Common myeloid progenitor, CD34-positive (primary cell): ENCODE measurements at regions not wholly inside any gene's neighbourhood (a gene's known extent, or its start where the extent isn't known, plus 50 kb on each side); places are given as distances from the start of the nearest gene placed in this dataset.

Source experiments
- CTCF ChIA-PET: fragments of 350-600 bp; sonication (Branson Sonifier 250); formaldehyde crosslinking; loops from one replicate; lab custom pipeline; 2021; ENCODE audit warnings: antibody characterized with exemption; lab: Charles Lee
- POLR2A ChIA-PET: fragments of 350-600 bp; sonication (Branson Sonifier 250); formaldehyde crosslinking; loops from one replicate; lab custom pipeline; 2021; ENCODE audit warnings: antibody characterized with exemption; lab: Charles Lee
- DNase-seq, 3 donors: peaks; one replicate each; pipeline versions ENCODE4 v3.0.0 to v3.0.0-alpha.2; 2013
- H3K27ac ChIP-seq, 2 experiments: 1 replicate in 1 of 2; 2 replicates in 1 of 2; pipeline ENCODE4 v1.7.0; 2013; ENCODE audit warnings: inconsistent platforms in 2 of 2, low read length in 2 of 2, mild to moderate bottlenecking in 2 of 2, low read depth in 1 of 2, moderate library complexity in 1 of 2; ENCODE audit not compliant: severe bottlenecking in 2 of 2, insufficient read depth in 1 of 2, poor library complexity in 1 of 2
- H3K27me3 ChIP-seq, 5 experiments: replicated peaks in 2 of 5; 1 replicate in 3 of 5; 2 replicates in 2 of 5; pipeline versions ENCODE4 v1.6.1 to v1.7.0; 2013; ENCODE audit warnings: low read length in 4 of 5, mild to moderate bottlenecking in 2 of 5, moderate library complexity in 2 of 5, inconsistent platforms in 1 of 5; ENCODE audit not compliant: insufficient read depth in 5 of 5, control insufficient read depth in 4 of 5
- H3K36me3 ChIP-seq, 4 experiments: 1 replicate in 2 of 4; 2 replicates in 2 of 4; pipeline versions ENCODE4 v1.6.1 to v1.7.0; 2013; ENCODE audit warnings: low read length in 3 of 4, control low read depth in 1 of 4, mild to moderate bottlenecking in 1 of 4; ENCODE audit not compliant: control insufficient read depth in 4 of 4, insufficient read depth in 4 of 4
- H3K4me1 ChIP-seq, 4 experiments: 1 replicate in 3 of 4; 2 replicates in 1 of 4; pipeline versions ENCODE4 v1.6.1 to v1.7.1; 2013; ENCODE audit warnings: low read length in 3 of 4, mild to moderate bottlenecking in 3 of 4, control low read depth in 1 of 4, inconsistent platforms in 1 of 4, moderate library complexity in 1 of 4; ENCODE audit not compliant: control insufficient read depth in 4 of 4, insufficient read depth in 4 of 4; ENCODE audit errors: control extremely low read depth in 1 of 4
- H3K4me3 ChIP-seq, 7 experiments: 1 replicate in 4 of 7; 2 replicates in 3 of 7; pipeline versions ENCODE4 v1.5.1 to v1.7.0; 2013; ENCODE audit warnings: mild to moderate bottlenecking in 7 of 7, low read length in 6 of 7, moderate library complexity in 6 of 7, inconsistent platforms in 2 of 7, low read depth in 2 of 7, control low read depth in 1 of 7; ENCODE audit not compliant: insufficient read depth in 4 of 7, control insufficient read depth in 1 of 7; ENCODE audit errors: extremely low read depth in 1 of 7
- H3K9me3 ChIP-seq, 5 experiments: 1 replicate in 4 of 5; 2 replicates in 1 of 5; pipeline versions ENCODE4 v1.6.1 to v1.7.1; 2013; ENCODE audit warnings: low read length in 4 of 5, mild to moderate bottlenecking in 2 of 5, inconsistent platforms in 1 of 5, low read depth in 1 of 5, moderate library complexity in 1 of 5; ENCODE audit not compliant: control insufficient read depth in 4 of 5, insufficient read depth in 2 of 5; ENCODE audit errors: control extremely low read depth in 1 of 5
- WGBS: methylation state at CpG from one replicate; pipeline ENCODE4 v1.1.5; 2013; ENCODE audit not compliant: insufficient coverage; 5-methylcytosine and 5-hydroxymethylcytosine counted together

DNA sequence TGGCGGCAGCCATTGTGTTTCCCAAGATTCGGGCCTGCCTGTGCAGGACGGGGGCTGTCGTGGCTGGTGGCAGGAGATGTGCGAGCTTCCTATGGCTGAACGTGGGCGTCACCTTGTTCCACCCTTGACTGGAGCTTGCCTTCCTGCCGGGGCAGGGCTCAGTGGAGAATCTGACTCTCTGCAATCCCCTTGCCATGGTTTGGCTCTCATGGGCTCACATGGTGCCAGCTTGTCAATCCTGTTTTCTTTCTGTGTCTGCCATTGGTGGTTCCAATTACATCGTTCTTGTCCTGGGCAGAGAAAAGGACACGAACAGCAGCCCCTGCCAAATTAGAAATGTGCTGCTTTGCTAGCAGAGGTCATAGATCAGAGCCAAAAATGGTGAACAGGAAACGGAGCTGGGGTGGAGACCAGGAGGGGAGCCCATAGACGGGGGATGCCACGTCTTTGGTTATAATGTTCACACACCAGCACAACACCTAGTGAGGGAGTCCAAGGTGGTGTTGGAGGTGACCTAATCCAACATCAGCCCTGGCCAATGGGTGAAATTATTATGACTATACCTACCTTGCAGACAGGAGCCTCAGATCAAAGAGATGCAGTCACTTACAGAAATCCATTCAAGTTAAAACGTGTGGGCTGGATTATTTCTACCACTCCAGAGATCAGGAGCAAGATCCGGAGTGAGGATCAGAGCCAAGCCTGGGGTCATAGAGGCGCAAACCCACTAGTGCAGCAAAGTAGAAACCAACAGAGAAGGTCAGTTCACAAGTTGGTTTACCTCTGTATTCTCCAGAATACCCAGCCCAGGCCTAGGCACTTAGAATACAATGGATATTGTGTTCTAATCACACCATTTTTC is 253.1 kb downstream of the SIPA1L2 start:
- POLR2A ChIA-PET, result no interaction called here
- CTCF ChIA-PET, result no interaction called here
- WGBS, result 94% methylated on average over 14 of the region's 16 CpGs

DNA sequence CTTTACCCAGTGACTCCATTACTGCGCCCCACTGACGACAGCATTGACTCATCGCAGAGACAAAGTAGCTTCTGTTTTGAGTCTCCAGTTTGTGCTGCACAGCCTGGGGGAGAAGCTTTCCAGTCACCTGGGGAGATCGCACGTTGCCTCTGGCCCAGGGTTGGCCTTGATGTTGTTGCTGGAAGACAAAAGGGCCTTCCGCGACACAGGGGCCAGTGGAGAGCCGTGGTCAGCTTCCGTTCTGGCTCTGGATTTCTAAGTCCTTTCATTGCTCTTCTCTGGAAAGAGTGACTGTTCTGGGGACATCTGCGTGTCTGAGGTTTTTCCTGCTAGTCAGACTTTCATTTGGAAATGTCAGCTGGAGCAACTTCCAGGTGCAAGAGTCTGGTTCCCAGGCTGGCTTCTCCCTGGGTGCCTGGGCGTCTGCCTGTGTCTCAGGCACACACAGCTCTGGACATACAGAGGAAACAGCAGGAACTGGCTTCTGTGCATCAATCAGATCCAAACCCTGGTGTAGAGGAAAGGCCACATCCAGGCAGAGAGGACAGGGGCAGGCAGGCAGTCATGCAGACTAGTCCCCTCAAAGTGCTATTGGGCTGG is 257.0 kb downstream of the SIPA1L2 start:
- Histone ChIP-seq H3K9me3 (no peaks in the 10 kb centered on the region), H3K4me3 (no peak overlapping the region), H3K36me3 (no peaks in the 10 kb centered on the region), H3K27ac (no peak overlapping the region), H3K4me1 (no peaks in the 10 kb centered on the region), H3K27me3 (peaks cover 0 to 6% (median 2%) of the 10 kb centered on the region in 5 experiments)
- 93% methylated on average over 10 of the region's 11 CpGs for WGBS
- POLR2A ChIA-PET, result no interaction called here
- CTCF ChIA-PET, result no interaction called here
- DNase-seq, result no peak

More for the DNA sequence above, 253.1 kb downstream of the SIPA1L2 start:
- no peak for DNase-seq
- Histone ChIP-seq H3K4me1 (no peaks in the 10 kb centered on the region), H3K9me3 (no peaks in the 10 kb centered on the region), H3K36me3 (no peaks in the 10 kb centered on the region), H3K27ac (no peak overlapping the region), H3K27me3 (peaks cover 0 to 11% (median 0%) of the 10 kb centered on the region in 5 experiments), H3K4me3 (no peak overlapping the region)

DNA sequence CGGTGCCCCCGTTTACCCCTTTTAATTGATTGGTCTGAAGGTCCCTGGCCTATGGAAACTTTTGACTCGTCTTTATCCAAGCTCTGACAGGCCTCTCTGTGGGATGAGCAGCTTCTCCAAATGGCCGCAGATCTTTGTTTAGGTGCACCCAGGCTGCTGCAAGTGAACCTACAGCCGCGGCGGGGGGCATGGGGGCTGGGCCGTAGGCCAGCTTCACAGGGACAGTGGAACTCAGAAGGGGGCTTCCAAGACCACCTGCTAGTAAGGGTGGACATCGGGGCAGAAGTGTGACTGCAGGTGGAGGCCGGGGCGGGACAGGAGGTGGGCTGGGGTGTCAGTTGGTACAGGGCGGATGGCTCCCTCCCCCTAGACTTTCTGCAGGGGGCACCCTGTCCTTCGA is 257.5 kb downstream of the SIPA1L2 start:
- H3K4me1 ChIP-seq, result no peaks in the 10 kb centered on the region
- DNase-seq, result no peak
- H3K4me3 ChIP-seq, result no peak overlapping the region
- 93% methylated on average over 8 of the region's 13 CpGs for whole genome bisulfite sequencing
- peaks cover 0 to 6% (median 2%) of the 10 kb centered on the region in 5 experiments for H3K27me3 ChIP-seq
- POLR2A ChIA-PET, result no interaction called here
- H3K27ac ChIP-seq, result no peak overlapping the region
- CTCF ChIA-PET, result no interaction called here
- no peaks in the 10 kb centered on the region for H3K9me3 ChIP-seq
- H3K36me3 ChIP-seq, result no peaks in the 10 kb centered on the region

GRCh38 chr1:232369451-232370296 is 260.3 kb downstream of the SIPA1L2 start:
- no peak for DNase-seq
- H3K27ac ChIP-seq, result no peak overlapping the region
- peaks cover 0 to 6% (median 2%) of the 10 kb centered on the region in 5 experiments for H3K27me3 ChIP-seq
- no peaks in the 10 kb centered on the region for H3K36me3 ChIP-seq
- ChIA-PET CTCF (no interaction called here), POLR2A (no interaction called here)
- WGBS, result 91% methylated on average over 9 of the region's 11 CpGs
- H3K9me3 ChIP-seq, result no peaks in the 10 kb centered on the region
- H3K4me1 ChIP-seq, result no peaks in the 10 kb centered on the region
- H3K4me3 ChIP-seq, result no peak overlapping the region

DNA sequence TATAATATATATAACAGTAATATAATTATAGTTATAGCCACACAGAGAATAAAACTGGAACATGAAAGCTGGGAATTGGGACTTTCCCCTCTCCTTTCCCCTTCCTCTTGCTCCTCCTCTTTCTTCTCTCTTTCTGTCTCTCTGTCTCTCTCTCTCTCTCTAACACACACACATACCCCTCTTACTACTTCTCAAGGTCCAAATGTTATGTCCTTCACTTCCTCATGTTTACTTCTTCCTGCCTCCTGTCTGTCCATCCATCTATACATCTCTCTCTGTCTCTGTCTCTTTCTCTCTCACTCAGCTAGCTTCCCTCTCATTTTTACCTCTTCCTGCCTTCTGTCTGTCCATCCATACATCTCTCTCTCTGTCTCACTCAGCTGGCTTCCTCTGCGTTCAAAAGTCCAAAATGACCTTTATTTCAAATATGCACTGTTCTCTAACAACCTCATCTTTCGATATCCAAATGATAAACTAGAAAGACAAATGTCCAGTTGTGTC is 261.1 kb downstream of the SIPA1L2 start:
- WGBS, result 100% methylated on average over 2 of the region's 2 CpGs
- POLR2A ChIA-PET, result no interaction called here

DNA sequence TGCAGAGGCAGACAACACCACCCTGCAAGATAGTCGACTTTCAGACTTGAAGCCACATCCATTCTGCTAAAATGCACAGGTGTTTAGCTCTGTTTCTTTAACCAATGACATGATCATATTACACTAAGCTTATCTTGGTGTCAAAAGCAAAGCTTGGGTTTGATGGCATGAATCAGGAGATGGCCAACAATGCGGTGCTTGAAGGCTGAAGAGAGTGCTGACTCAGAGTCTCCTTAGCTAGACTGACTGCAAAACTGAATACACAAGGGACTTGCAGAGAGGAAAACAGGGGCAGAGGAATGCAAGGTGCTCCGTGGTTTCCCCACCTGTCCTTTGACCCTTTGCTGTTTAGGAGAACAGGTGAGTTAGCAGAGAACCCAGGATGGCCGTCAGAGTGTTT is 262.6 kb downstream of the SIPA1L2 start:
- 82% methylated on average over 4 of the region's 4 CpGs for WGBS
- peaks cover 0 to 2% (median 0%) of the 10 kb centered on the region in 5 experiments for H3K27me3 ChIP-seq
- ChIA-PET CTCF (no interaction called here), POLR2A (no interaction called here)
- no peak for DNase-seq
- no peaks in the 10 kb centered on the region for H3K36me3 ChIP-seq
- no peak overlapping the region for H3K27ac ChIP-seq
- H3K4me3 ChIP-seq, result no peak overlapping the region
- H3K9me3 ChIP-seq, result no peaks in the 10 kb centered on the region
- no peaks in the 10 kb centered on the region for H3K4me1 ChIP-seq

More for the DNA sequence above, 261.1 kb downstream of the SIPA1L2 start:
- Histone ChIP-seq H3K27me3 (peaks cover 0 to 6% (median 2%) of the 10 kb centered on the region in 5 experiments), H3K27ac (no peak overlapping the region), H3K9me3 (no peaks in the 10 kb centered on the region), H3K4me3 (no peak overlapping the region), H3K36me3 (no peaks in the 10 kb centered on the region), H3K4me1 (no peaks in the 10 kb centered on the region)
- no peak for DNase-seq
- CTCF ChIA-PET, result no interaction called here
